ENCODE measurements at regions not wholly inside any gene's neighbourhood (a gene's known extent, or its start where the extent isn't known, plus 50 kb on each side); places are given as distances from the start of the nearest gene placed in this dataset.

DNA sequence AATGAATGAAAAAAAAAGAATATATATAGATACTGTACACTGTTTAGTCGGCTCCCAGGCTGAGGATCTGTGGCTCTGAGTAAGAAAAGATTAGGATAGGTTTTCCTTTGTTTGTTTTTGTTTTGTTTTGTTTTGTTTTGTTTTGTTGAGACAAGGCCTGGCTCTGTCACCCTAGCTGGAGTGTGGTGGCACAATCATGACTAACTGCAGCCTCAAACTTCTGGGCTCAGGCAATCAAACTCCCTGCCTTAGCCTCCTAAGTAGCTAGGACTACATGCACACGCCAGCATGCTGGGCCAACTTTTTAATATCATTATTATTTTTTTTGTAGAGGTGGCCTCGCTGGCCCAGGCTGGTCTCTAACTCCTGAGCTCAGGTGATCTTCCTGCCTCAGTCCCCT, 87.9 kb upstream of the PTBP2 start:
- no peaks in the 10 kb centered on the region for H3K27me3 ChIP-seq (ENCODE audit: insufficient read depth)
- ChIA-PET POLR2A (no interaction called here), CTCF (interaction anchor here (0.6 kb wide), 1 partner anchor 90 kb away, joined by 3 read pairs; no protein-coding TSS in a partner anchor)
- TF ChIP-seq FOSL2 (IDR thresholded peaks at IDR 0.05; ENCODE audit: borderline replicate concordance, low read depth) (no peak), MXI1 (IDR thresholded peaks at IDR 0.05; ENCODE audit: low read depth, low read length) (no peak), SMC3 (IDR thresholded peaks at IDR 0.05; ENCODE audit: low read depth, low read length) (no peak), MEF2A (IDR thresholded peaks at IDR 0.05; ENCODE audit: borderline replicate concordance, low read depth) (no peak), NFIC (IDR thresholded peaks at IDR 0.05; ENCODE audit: borderline replicate concordance) (no peak)
- no peak overlapping the region for H3K4me2 ChIP-seq
- WGBS (ENCODE audit: low lambda C conversion rate), result 51% methylated on average over 3 of the region's 3 CpGs
- H3K4me3 ChIP-seq (ENCODE audit: low read depth in 2 of 2, low read length in 1 of 2), result no peak overlapping the region
- H3K9me2 ChIP-seq, result 0 out of 2 replicates have a peak, but pooled peaks cover 4% of the 10 kb centered on the region
- H3K36me3 ChIP-seq (replicated peaks in 1 of 2; ENCODE audit: control insufficient read depth in 1 of 2, insufficient read depth in 2 of 2, low read length in 1 of 2), result no peaks in the 10 kb centered on the region
- no peaks in the 10 kb centered on the region for H4K20me1 ChIP-seq (ENCODE audit: insufficient read depth)
- no peaks in the 10 kb centered on the region; the same call in 1 of the 2 replicates for H3K9me3 ChIP-seq
- no peaks in the 10 kb centered on the region for H3K79me2 ChIP-seq (ENCODE audit: insufficient read depth)
- H3K9ac ChIP-seq, result no peak overlapping the region
- H3F3A ChIP-seq (replicated peaks; ENCODE audit: insufficient read depth), result no peaks in the 10 kb centered on the region
- no peak for DNase-seq
- no peak overlapping the region for H2AFZ ChIP-seq (ENCODE audit: low read depth)
- no peak overlapping the region for H3K27ac ChIP-seq (ENCODE audit: low read depth in 2 of 2, low read length in 1 of 2)
- no peaks in the 10 kb centered on the region for H3K4me1 ChIP-seq (ENCODE audit: control insufficient read depth in 1 of 2, insufficient read depth in 2 of 2, low read depth in 1 of 2, low read length in 1 of 2)

DNA sequence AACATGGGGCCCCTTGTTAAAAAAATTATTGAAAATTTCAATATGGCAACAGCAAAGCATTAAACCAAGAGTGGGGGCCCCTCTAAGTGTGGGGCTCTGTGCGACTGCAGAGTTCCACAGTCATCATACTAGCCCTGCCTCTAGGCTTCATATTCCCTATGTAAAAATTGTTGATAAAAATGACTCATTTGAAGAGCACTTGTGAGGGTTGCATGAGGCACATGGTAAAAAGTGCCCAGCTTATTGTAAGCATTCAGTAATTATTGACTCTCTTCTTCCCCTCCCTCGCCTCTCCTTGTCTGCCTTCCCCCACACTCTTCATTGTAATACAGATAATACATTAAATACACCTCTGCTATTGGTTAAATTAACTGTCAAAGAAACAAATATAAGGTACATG, 86.7 kb upstream of the PTBP2 start:
- WGBS (ENCODE audit: low lambda C conversion rate), result 64% methylated on average over 2 of the region's 2 CpGs
- H3K9me2 ChIP-seq, result 0 out of 2 replicates have a peak, but pooled peaks cover 4% of the 10 kb centered on the region
- no peaks in the 10 kb centered on the region for H3K79me2 ChIP-seq (ENCODE audit: insufficient read depth)

DNA sequence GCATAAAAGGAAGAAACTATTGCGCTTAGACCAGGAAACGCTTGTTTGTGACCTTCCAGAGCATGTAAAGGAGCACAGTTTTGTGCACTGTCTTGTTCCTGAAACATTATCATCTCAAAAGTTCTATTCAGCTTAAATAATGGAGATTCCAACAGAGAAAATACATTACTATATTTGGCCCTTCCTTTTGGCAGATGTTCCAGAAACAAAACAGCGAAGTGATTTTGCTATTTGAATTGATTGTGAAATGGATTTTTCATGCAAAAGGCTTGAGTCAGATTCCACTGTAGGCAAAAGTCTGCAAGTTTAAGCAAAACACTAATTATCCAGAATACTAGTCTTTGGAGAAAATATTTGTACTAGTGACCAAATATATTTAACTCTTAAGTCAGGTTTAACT, 80.3 kb upstream of the PTBP2 start:
- H3K4me2 ChIP-seq, result no peak overlapping the region
- TF ChIP-seq ELF1 (IDR thresholded peaks at IDR 0.05) (no peak), MAX (IDR thresholded peaks at IDR 0.05; ENCODE audit: low read depth) (no peak), JUND (IDR thresholded peaks at IDR 0.05) (no peak), GATA2 (CRISPR knock-in tag; IDR thresholded peaks at IDR 0.05) (no peak), SMC3 (IDR thresholded peaks at IDR 0.05; ENCODE audit: low read depth, low read length) (no peak), REST (IDR thresholded peaks at IDR 0.05; ENCODE audit: low read depth, low read length) (no peak), MXI1 (IDR thresholded peaks at IDR 0.05; ENCODE audit: low read depth, low read length) (no peak), CTCF (IDR thresholded peaks at IDR 0.05) (no peak), TAF1 (IDR thresholded peaks at IDR 0.05; ENCODE audit: borderline replicate concordance, low read depth, low read length) (no peak), TCF12 (IDR thresholded peaks at IDR 0.05) (no peak), SIN3A (IDR thresholded peaks at IDR 0.05; ENCODE audit: borderline replicate concordance, low read depth, low read length) (no peak)
- no peak overlapping the region for H3K27ac ChIP-seq (ENCODE audit: low read depth in 2 of 2, low read length in 1 of 2)
- H3K4me1 ChIP-seq (ENCODE audit: control insufficient read depth in 1 of 2, insufficient read depth in 2 of 2, low read depth in 1 of 2, low read length in 1 of 2), result no peaks in the 10 kb centered on the region; a peak in 1 of 4 replicates
- no peak for DNase-seq
- H3K4me3 ChIP-seq (ENCODE audit: low read depth in 2 of 2, low read length in 1 of 2), result no peak overlapping the region
- ChIA-PET CTCF (interaction anchor here (1.6 kb wide), 1 partner anchor 13 kb away, joined by 3 read pairs; no protein-coding TSS in a partner anchor), POLR2A (no interaction called here)
- H3K9me3 ChIP-seq, result no peaks in the 10 kb centered on the region
- no peaks in the 10 kb centered on the region for H3F3A ChIP-seq (replicated peaks; ENCODE audit: insufficient read depth)
- H3K79me2 ChIP-seq (ENCODE audit: insufficient read depth), result no peaks in the 10 kb centered on the region
- H3K36me3 ChIP-seq (replicated peaks in 1 of 2; ENCODE audit: control insufficient read depth in 1 of 2, insufficient read depth in 2 of 2, low read length in 1 of 2), result no peaks in the 10 kb centered on the region
- H4K20me1 ChIP-seq (ENCODE audit: insufficient read depth), result no peaks in the 10 kb centered on the region
- 76% methylated on average over 3 of the region's 3 CpGs for WGBS (ENCODE audit: low lambda C conversion rate)
- H3K9ac ChIP-seq, result no peak overlapping the region
- H2AFZ ChIP-seq (ENCODE audit: low read depth), result no peak overlapping the region
- no peaks in the 10 kb centered on the region for H3K27me3 ChIP-seq (ENCODE audit: insufficient read depth)
- 0 out of 2 replicates have a peak, but pooled peaks cover 4% of the 10 kb centered on the region for H3K9me2 ChIP-seq

More for the DNA sequence above, 86.7 kb upstream of the PTBP2 start:
- POLR2A ChIA-PET, result no interaction called here
- no peak overlapping the region for H3K9ac ChIP-seq
- CTCF ChIA-PET, result no interaction called here
- H3K27me3 ChIP-seq (ENCODE audit: insufficient read depth), result no peaks in the 10 kb centered on the region
- DNase-seq, result no peak
- H3K4me3 ChIP-seq (ENCODE audit: low read depth in 2 of 2, low read length in 1 of 2), result no peak overlapping the region
- no peaks in the 10 kb centered on the region; the same call in 1 of the 2 replicates for H3K9me3 ChIP-seq
- no peaks in the 10 kb centered on the region for H3K36me3 ChIP-seq (replicated peaks in 1 of 2; ENCODE audit: control insufficient read depth in 1 of 2, insufficient read depth in 2 of 2, low read length in 1 of 2)
- H3F3A ChIP-seq (replicated peaks; ENCODE audit: insufficient read depth), result no peaks in the 10 kb centered on the region
- TF ChIP-seq TAF1 (IDR thresholded peaks at IDR 0.05; ENCODE audit: borderline replicate concordance, low read depth, low read length), result no peak
- no peak for TF ChIP-seq POLR2AphosphoS5 (IDR thresholded peaks at IDR 0.05; ENCODE audit: low read depth, low read length)
- no peak for TF ChIP-seq GABPA (IDR thresholded peaks at IDR 0.05; ENCODE audit: low read depth)
- no peak for TF ChIP-seq RXRA (IDR thresholded peaks at IDR 0.05; ENCODE audit: borderline replicate concordance, low read depth)
- no peaks in the 10 kb centered on the region for H3K4me1 ChIP-seq (ENCODE audit: control insufficient read depth in 1 of 2, insufficient read depth in 2 of 2, low read depth in 1 of 2, low read length in 1 of 2)
- no peaks in the 10 kb centered on the region for H4K20me1 ChIP-seq (ENCODE audit: insufficient read depth)
- no peak overlapping the region for H2AFZ ChIP-seq (ENCODE audit: low read depth)
- no peak overlapping the region for H3K27ac ChIP-seq (ENCODE audit: low read depth in 2 of 2, low read length in 1 of 2)
- H3K4me2 ChIP-seq, result no peak overlapping the region

All from SK-N-SH (cell line).